Testis (tissue), 2 donors: ENCODE measurements at regions not wholly inside any gene's neighbourhood (a gene's known extent, or its start where the extent isn't known, plus 50 kb on each side); places are given as distances from the start of the nearest gene placed in this dataset.

Experiments used
- CTCF ChIP-seq, 3 experiments: fragments of 450-650 bp in 2 of 3; fragments of 200-600 bp in 1 of 3; sonication (generic) in 1 of 3; IDR thresholded peaks; one replicate each; pipeline ENCODE4 v1.5.1; 2016 to 2019; ENCODE audit warnings: antibody characterized with exemption in 3 of 3, mild to moderate bottlenecking in 2 of 3, moderate library complexity in 1 of 3
- POLR2A ChIP-seq: fragments of 450-650 bp; IDR thresholded peaks from one replicate; pipeline ENCODE4 v1.6.1; 2017; ENCODE audit warnings: antibody characterized with exemption, mild to moderate bottlenecking, moderate library complexity

- TF ChIP-seq CTCF (IDR thresholded peaks at IDR 0.05) (no peak), POLR2A (no peak)
These were observed 516.7 kb downstream of the NEBL start for GRCh38 chr10:20380401-20380800.
